CD4-positive, alpha-beta T cell (primary cell): ENCODE measurements at regions not wholly inside any gene's neighbourhood (a gene's known extent, or its start where the extent isn't known, plus 50 kb on each side); places are given as distances from the start of the nearest gene placed in this dataset.

Source experiments
- ATAC-seq: fragments of 200-7000 bp; cut with Tn5 transposase; one replicate; pipeline ENCODE4 v1.10.0; 2022; ENCODE audit warnings: mild to moderate bottlenecking; ENCODE audit not compliant: poor library complexity
- CTCF ChIA-PET: fragments of 350-600 bp; sonication (Branson Sonifier 250); formaldehyde crosslinking; loops from one replicate; lab custom pipeline; 2021; ENCODE audit warnings: antibody characterized with exemption, inconsistent platforms; lab: Charles Lee
- POLR2A ChIA-PET: fragments of 350-600 bp; sonication (Branson Sonifier 250); formaldehyde crosslinking; loops from one replicate; lab custom pipeline; 2021; ENCODE audit warnings: antibody characterized with exemption, inconsistent platforms; lab: Charles Lee
- DNase-seq, 14 experiments: peaks; one replicate each; pipeline ENCODE4 v3.0.0-alpha.2; 2013 to 2020; ENCODE audit warnings: mixed read lengths in 2 of 14
- H3K27ac ChIP-seq, 2 donors: one replicate each; pipeline versions ENCODE4 v1.5.1 to v1.7.0; 2013; ENCODE audit warnings: low read length in 2 of 2, low read depth in 1 of 2, mild to moderate bottlenecking in 1 of 2
- H3K27me3 ChIP-seq, 2 experiments: 1 replicate in 1 of 2; 2 replicates in 1 of 2; pipeline versions ENCODE4 v1.6.1 to v1.7.0; 2013; ENCODE audit warnings: low read length in 2 of 2, control low read depth in 1 of 2, mild to moderate bottlenecking in 1 of 2, moderate library complexity in 1 of 2; ENCODE audit not compliant: insufficient read depth in 2 of 2, control insufficient read depth in 1 of 2
- H3K36me3 ChIP-seq: one replicate; pipeline ENCODE4 v1.6.1; 2013; ENCODE audit warnings: low read length, control low read depth; ENCODE audit not compliant: insufficient read depth
- H3K4me1 ChIP-seq: one replicate; pipeline ENCODE4 v1.6.1; 2013; ENCODE audit warnings: low read length, control low read depth; ENCODE audit not compliant: insufficient read depth
- H3K4me3 ChIP-seq: one replicate; pipeline ENCODE4 v1.5.1; 2013; ENCODE audit warnings: mild to moderate bottlenecking, low read length, moderate library complexity
- H3K9me3 ChIP-seq, 2 experiments: 1 replicate in 1 of 2; 2 replicates in 1 of 2; pipeline versions ENCODE4 v1.6.1 to v1.7.0; 2013; ENCODE audit warnings: low read length in 2 of 2, mild to moderate bottlenecking in 2 of 2, control low read depth in 1 of 2, moderate library complexity in 1 of 2; ENCODE audit not compliant: control insufficient read depth in 1 of 2, insufficient read depth in 1 of 2
- H3K27ac Mint-ChIP-seq: one replicate; pipeline ENCODE4 v1.8.0; 2020; ENCODE audit warnings: mixed read lengths
- H3K27me3 Mint-ChIP-seq: one replicate; pipeline ENCODE4 v1.8.0; 2021; ENCODE audit warnings: mixed read lengths
- H3K36me3 Mint-ChIP-seq: one replicate; pipeline ENCODE4 v1.8.0; 2021; ENCODE audit warnings: low read depth, mixed read lengths
- H3K4me1 Mint-ChIP-seq: one replicate; pipeline ENCODE4 v1.8.0; 2021; ENCODE audit warnings: low read depth, mixed read lengths
- H3K4me3 Mint-ChIP-seq: one replicate; pipeline ENCODE4 v1.8.0; 2020; ENCODE audit warnings: mild to moderate bottlenecking, mixed read lengths
- H3K9me3 Mint-ChIP-seq: one replicate; pipeline ENCODE4 v1.8.0; 2020; ENCODE audit warnings: mixed read lengths
- CTCF ChIP-seq: fragments of 200-600 bp; IDR thresholded peaks from one replicate; pipeline ENCODE4 v1.8.0; 2022; ENCODE audit warnings: antibody characterized with exemption, mild to moderate bottlenecking
- intact Hi-C, 2 experiments: fragments of 100-400 bp; cut with DNase I in 1 of 2; cut with micrococcal nuclease in 1 of 2; formaldehyde crosslinking; loops; one replicate each; pipeline versions ENCODE4 v1.15.1 to v1.9.0; 2023 to 2025; cut with DNase I, micrococcal nuclease

- Histone ChIP-seq H3K27me3 (no peaks in the 10 kb centered on the region), H3K36me3 (no peaks in the 10 kb centered on the region), H3K4me1 (no peaks in the 10 kb centered on the region), H3K4me3 (no peak overlapping the region), H3K27ac (no peak overlapping the region), H3K9me3 (peaks cover 0 to 6% of the 10 kb centered on the region in 2 experiments)
- intact Hi-C loops = no loop called here
- POLR2A ChIA-PET = no interaction called here
- Mint-ChIP-seq H3K36me3 (no peaks in the 10 kb centered on the region), H3K27ac (no peak overlapping the region), H3K4me1 (no peaks in the 10 kb centered on the region), H3K27me3 (no peaks in the 10 kb centered on the region), H3K9me3 (peaks cover 2% of the 10 kb centered on the region), H3K4me3 (no peak overlapping the region)
- no peak for ATAC-seq
- CTCF ChIA-PET = no interaction called here
- DNase-seq = no peak
- no peak for TF ChIP-seq CTCF
Observed at GRCh38 chr20:54874718-54875117, 399.3 kb downstream of the DOK5 start.

GRCh38 chr20:54872440-54872839 is 397.0 kb downstream of the DOK5 start:
- ATAC-seq = no peak
- Histone ChIP-seq H3K9me3 (peaks cover 0 to 6% of the 10 kb centered on the region in 2 experiments), H3K36me3 (no peaks in the 10 kb centered on the region), H3K4me3 (no peak overlapping the region), H3K4me1 (no peaks in the 10 kb centered on the region), H3K27ac (no peak overlapping the region), H3K27me3 (no peaks in the 10 kb centered on the region)
- Mint-ChIP-seq H3K36me3 (no peaks in the 10 kb centered on the region), H3K4me3 (no peak overlapping the region), H3K4me1 (no peaks in the 10 kb centered on the region), H3K27me3 (no peaks in the 10 kb centered on the region), H3K9me3 (peaks cover 2% of the 10 kb centered on the region), H3K27ac (no peak overlapping the region)
- ChIA-PET CTCF (no interaction called here), POLR2A (no interaction called here)
- no peak for TF ChIP-seq CTCF
- DNase-seq = no peak
- intact Hi-C loops = no loop called here

- H3K27ac ChIP-seq = no peak overlapping the region
- POLR2A ChIA-PET = no interaction called here
- ATAC-seq = no peak
Observed at GRCh38 chr20:54869765-54870164, 394.4 kb downstream of the DOK5 start.

More at GRCh38 chr20:54869765-54870164, 394.4 kb downstream of the DOK5 start:
- H3K27me3 ChIP-seq = no peaks in the 10 kb centered on the region
- peaks cover 0 to 6% of the 10 kb centered on the region in 2 experiments for H3K9me3 ChIP-seq
- H3K36me3 ChIP-seq = no peaks in the 10 kb centered on the region
- peaks cover 2% of the 10 kb centered on the region for H3K9me3 Mint-ChIP-seq
- DNase-seq = no peak
- no peak overlapping the region for H3K4me3 ChIP-seq
- H3K4me1 ChIP-seq = no peaks in the 10 kb centered on the region
- CTCF ChIA-PET = no interaction called here
- H3K4me3 Mint-ChIP-seq = no peak overlapping the region
- intact Hi-C loops = no loop called here
- no peak for TF ChIP-seq CTCF
- H3K27me3 Mint-ChIP-seq = no peaks in the 10 kb centered on the region
- no peaks in the 10 kb centered on the region for H3K36me3 Mint-ChIP-seq
- no peak overlapping the region for H3K27ac Mint-ChIP-seq
- no peaks in the 10 kb centered on the region for H3K4me1 Mint-ChIP-seq
